Rectal smooth muscle tissue (tissue), 1 donor: ENCODE measurements at regions not wholly inside any gene's neighbourhood (a gene's known extent, or its start where the extent isn't known, plus 50 kb on each side); places are given as distances from the start of the nearest gene placed in this dataset.

ENCODE experiments used
- H3K27ac ChIP-seq: one replicate; pipeline ENCODE4 v1.7.0; 2013; ENCODE audit warnings: low read depth, low read length, inconsistent platforms
- H3K27me3 ChIP-seq: one replicate; pipeline ENCODE4 v1.7.0; 2013; ENCODE audit warnings: low read length; ENCODE audit not compliant: control insufficient read depth, insufficient read depth
- H3K36me3 ChIP-seq: one replicate; pipeline ENCODE4 v1.7.0; 2013; ENCODE audit warnings: low read length; ENCODE audit not compliant: control insufficient read depth, insufficient read depth
- H3K4me1 ChIP-seq: one replicate; pipeline ENCODE4 v1.7.0; 2013; ENCODE audit warnings: low read length; ENCODE audit not compliant: control insufficient read depth, insufficient read depth
- H3K4me3 ChIP-seq: one replicate; pipeline ENCODE4 v1.7.0; 2013; ENCODE audit warnings: low read length
- H3K9ac ChIP-seq: one replicate; pipeline ENCODE4 v1.7.0; 2013; ENCODE audit warnings: low read length

DNA sequence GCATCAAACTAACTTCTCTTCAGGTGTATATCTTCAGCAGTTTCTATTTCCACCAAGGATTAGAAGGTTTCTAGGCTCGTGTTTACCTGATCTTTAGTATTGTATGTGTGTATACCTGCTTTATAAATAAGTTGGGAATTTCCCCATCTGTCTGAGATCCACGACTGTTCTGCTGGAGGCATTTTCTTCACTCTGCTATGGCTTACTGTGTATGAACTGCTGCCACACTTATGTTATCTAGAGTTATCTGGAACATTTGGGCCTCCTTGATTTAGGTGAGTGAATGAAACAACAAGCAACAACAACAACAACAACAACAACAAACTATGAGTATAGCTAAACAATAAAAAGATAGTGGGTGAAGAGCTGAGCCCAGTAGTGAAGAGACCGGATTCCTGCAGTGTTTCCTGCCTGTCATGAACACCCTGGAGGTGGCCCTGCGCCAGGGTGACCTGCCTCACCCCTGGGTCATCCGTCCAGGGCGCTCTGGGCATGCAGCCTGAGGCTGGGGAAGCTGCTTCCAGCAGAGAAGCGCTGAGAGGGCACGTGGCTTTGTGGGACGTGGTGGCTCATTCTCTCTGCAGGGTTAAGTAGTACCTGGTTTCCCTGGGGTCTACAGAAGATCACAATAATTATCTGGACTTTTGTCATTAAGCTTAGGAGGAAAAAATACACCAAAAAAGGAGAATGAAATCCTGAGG lies 56.1 kb upstream of the GATA6 start:
- Histone ChIP-seq H3K4me1 (no peaks in the 10 kb centered on the region), H3K9ac (no peak overlapping the region), H3K27ac (no peak overlapping the region), H3K36me3 (no peaks in the 10 kb centered on the region), H3K27me3 (no peaks in the 10 kb centered on the region), H3K4me3 (no peak overlapping the region)

DNA sequence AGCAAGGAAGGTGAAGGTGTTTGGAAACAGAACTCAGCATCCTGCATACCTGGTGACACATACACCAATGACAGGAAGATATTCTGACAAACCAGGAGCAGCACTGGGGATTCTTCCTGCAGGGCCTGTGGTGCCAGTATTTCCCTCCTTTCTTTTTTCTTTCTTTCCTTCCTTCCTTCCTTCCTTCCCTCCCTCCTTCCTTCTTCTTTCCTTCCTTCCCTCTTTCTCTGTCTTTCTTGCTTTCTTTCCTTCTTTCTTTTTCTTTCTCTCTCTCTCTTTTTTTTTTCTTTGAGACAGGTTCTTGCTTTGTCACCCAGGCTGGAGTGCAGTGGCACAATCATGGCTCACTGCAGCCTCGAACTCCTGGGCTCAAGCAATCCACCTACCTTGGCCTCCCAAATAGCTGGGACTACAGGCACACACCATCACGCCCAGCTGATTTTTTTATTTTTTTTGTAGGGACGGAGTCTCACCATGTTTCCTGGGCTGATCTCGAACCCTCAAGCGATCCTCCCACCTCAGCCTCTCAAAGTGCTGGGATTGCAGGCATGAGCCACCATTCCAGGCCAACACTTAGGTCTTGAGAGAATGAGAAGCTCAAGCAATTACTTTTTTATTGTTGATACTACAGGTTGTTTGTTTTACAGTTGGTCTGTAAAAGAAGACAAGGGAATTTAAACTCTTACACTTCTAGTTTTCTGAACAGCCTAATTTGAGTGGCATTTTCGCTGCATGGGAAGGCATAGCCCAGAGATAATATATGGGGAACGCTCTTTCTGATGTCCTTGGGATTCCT lies 54.7 kb upstream of the GATA6 start:
- Histone ChIP-seq H3K4me3 (no peak overlapping the region), H3K27ac (no peak overlapping the region), H3K9ac (no peak overlapping the region)

GRCh38 chr18:22115573-22115972 lies 53.8 kb upstream of the GATA6 start:
- no peak overlapping the region for H3K4me3 ChIP-seq
- H3K36me3 ChIP-seq, result no peaks in the 10 kb centered on the region
- H3K27me3 ChIP-seq, result no peaks in the 10 kb centered on the region
- H3K27ac ChIP-seq, result no peak overlapping the region
- no peak overlapping the region for H3K9ac ChIP-seq
- no peaks in the 10 kb centered on the region for H3K4me1 ChIP-seq

More for the DNA sequence above, 54.7 kb upstream of the GATA6 start:
- no peaks in the 10 kb centered on the region for H3K27me3 ChIP-seq
- H3K4me1 ChIP-seq, result no peaks in the 10 kb centered on the region
- H3K36me3 ChIP-seq, result no peaks in the 10 kb centered on the region
